HepG2 (cell line): ENCODE measurements at regions not wholly inside any gene's neighbourhood (a gene's known extent, or its start where the extent isn't known, plus 50 kb on each side); places are given as distances from the start of the nearest gene placed in this dataset.

Experiments
- ATAC-seq: fragments of 200-7000 bp; cut with Tn5 transposase; 3 replicates; pipeline ENCODE4 v1.9.1; 2020; ENCODE audit warnings: mild to moderate bottlenecking, moderate library complexity
- BruUV-seq: library from RNA; stranded (reverse); fragments of 400-500 nt; replicated peaks from 2 replicates; lab custom pipeline; 2021; lab: Mats Ljungman, UMichigan
- CTCF ChIA-PET: fragments of 300-600 bp; formaldehyde crosslinking; extraction: SDS; loops from one replicate; lab custom pipeline; 2021; ENCODE audit warnings: low total read pairs, inconsistent platforms, low intra/inter-chr PET ratio; lab: Yijun Ruan, JAX
- POLR2A ChIA-PET: fragments of 350-600 bp; sonication (Branson Sonifier 250); formaldehyde crosslinking; loops from one replicate; lab custom pipeline; 2020; ENCODE audit warnings: antibody characterized with exemption, inconsistent platforms; lab: Yijun Ruan, JAX
- DNase-seq: peaks from one replicate; pipeline ENCODE4 v3.0.0-alpha.2; 2015; ENCODE audit warnings: low spot score
- FAIRE-seq: peaks from 3 replicates; lab custom pipeline; 2011; peaks lifted over from hg19 to GRCh38; lab: Jason Lieb, UNC
- H2AFZ ChIP-seq: one replicate; pipeline ENCODE4 v1.6.1; 2011; ENCODE audit warnings: low read length, inconsistent platforms
- H3K27ac ChIP-seq: fragments of 300-600 bp; 3 replicates; pipeline ENCODE4 v1.8.0; 2011; ENCODE audit warnings: mixed run types, mild to moderate bottlenecking, mixed read lengths, low read length, inconsistent platforms; ENCODE audit not compliant: insufficient read depth; ENCODE audit errors: extremely low read length
- H3K27me3 ChIP-seq, 2 experiments: fragments of 200-600 bp in 1 of 2; 2 replicates in 1 of 2; 3 replicates in 1 of 2; pipeline versions ENCODE4 v1.6.0 to v1.8.0; 2011; ENCODE audit warnings: low read length in 2 of 2, mild to moderate bottlenecking in 2 of 2, moderate library complexity in 2 of 2, inconsistent platforms in 1 of 2; ENCODE audit not compliant: insufficient read depth in 2 of 2, control insufficient read depth in 1 of 2
- H3K36me3 ChIP-seq, 2 experiments: fragments of 200-600 bp in 1 of 2; replicated peaks in 1 of 2; 2 replicates in 1 of 2; 3 replicates in 1 of 2; pipeline versions ENCODE4 v1.5.1 to v1.8.0; 2011; ENCODE audit warnings: low read length in 2 of 2, inconsistent platforms in 1 of 2; ENCODE audit not compliant: insufficient read depth in 2 of 2, control insufficient read depth in 1 of 2
- H3K4me1 ChIP-seq: 2 replicates; pipeline ENCODE4 v1.5.1; 2012; ENCODE audit warnings: low read length, inconsistent platforms; ENCODE audit not compliant: insufficient read depth
- H3K4me2 ChIP-seq: 2 replicates; pipeline ENCODE4 v1.6.0; 2011; ENCODE audit warnings: low read depth, low read length, inconsistent platforms
- H3K4me3 ChIP-seq, 3 experiments: fragments of 200-600 bp in 1 of 3; sonication (generic), shearing (Covaris generic) in 1 of 3; replicated peaks in 1 of 3; 2 replicates each; pipeline ENCODE4 v1.5.1; 2011 to 2016; ENCODE audit warnings: low read length in 3 of 3, inconsistent platforms in 2 of 3, low read depth in 2 of 3, mild to moderate bottlenecking in 2 of 3, control low read depth in 1 of 3, mixed read lengths in 1 of 3; ENCODE audit not compliant: insufficient read depth in 1 of 3
- H3K79me2 ChIP-seq: one replicate; pipeline ENCODE4 v1.6.1; 2011; ENCODE audit warnings: low read length, inconsistent platforms; ENCODE audit not compliant: insufficient read depth
- H3K9ac ChIP-seq: 2 replicates; pipeline ENCODE4 v1.6.0; 2011; ENCODE audit warnings: mild to moderate bottlenecking, low read depth, low read length, inconsistent platforms; ENCODE audit not compliant: insufficient read depth
- H3K9me3 ChIP-seq: 2 replicates; pipeline ENCODE4 v1.5.1; 2012; ENCODE audit warnings: mild to moderate bottlenecking, low read length
- H4K20me1 ChIP-seq: 2 replicates; pipeline ENCODE4 v1.6.0; 2011; ENCODE audit warnings: inconsistent platforms, mild to moderate bottlenecking, low read length, moderate library complexity; ENCODE audit not compliant: insufficient read depth
- CBFB ChIP-seq: sonication (generic); formaldehyde crosslinking; IDR thresholded peaks from 2 replicates; pipeline ENCODE4 v1.4.0; 2020; ENCODE audit warnings: missing genetic modification reagents
- CEBPB ChIP-seq: IDR thresholded peaks from 2 replicates; pipeline ENCODE4 v1.6.1; 2011; ENCODE audit warnings: low read depth, low read length, improper control_type of control experiment, borderline replicate concordance
- MIXL1 ChIP-seq: IDR thresholded peaks from 2 replicates; pipeline ENCODE4 v1.6.1; 2016
- MLLT10 ChIP-seq: sonication (generic); formaldehyde crosslinking; IDR thresholded peaks from 2 replicates; pipeline ENCODE4 v1.4.0; 2020; ENCODE audit warnings: missing genetic modification reagents
- ZNF282 ChIP-seq: fragments of 450-650 bp; IDR thresholded peaks from 2 replicates; pipeline ENCODE4 v1.6.1; 2018; ENCODE audit not compliant: partially characterized antibody
- ZNF761 ChIP-seq: sonication (generic); formaldehyde crosslinking; conservative IDR thresholded peaks from 2 replicates; pipeline ENCODE4 v1.4.0; 2020; ENCODE audit warnings: mild to moderate bottlenecking, missing genetic modification reagents
- WGBS: methylation state at CpG from one replicate; pipeline ENCODE4 v1.1.6; 2017; ENCODE audit warnings: low lambda C conversion rate; 5-methylcytosine and 5-hydroxymethylcytosine counted together
- in situ Hi-C: cut with HindIII; loops from 2 replicates; pipeline ENCODE4 v1.10.0; 2017; ENCODE audit warnings: low pct_unique_long_range_greater_than_20kb; ENCODE audit not compliant: extremely low pct_ligation_motif_present
- intact Hi-C: fragments of 100-400 bp; cut with micrococcal nuclease; formaldehyde crosslinking; loops from one replicate; pipeline ENCODE4 v1.10.0; 2022; ENCODE audit not compliant: unreplicated experiment
- TF ChIP-seq, protein P1 (sequence below): sonication (generic); formaldehyde crosslinking; IDR thresholded peaks from 2 replicates; pipeline ENCODE4 v1.8.1; 2022; ENCODE audit warnings: mild to moderate bottlenecking, missing genetic modification reagents
- TF ChIP-seq, protein P2 (sequence below): sonication (generic); formaldehyde crosslinking; IDR thresholded peaks from 2 replicates; pipeline ENCODE4 v1.4.0; 2020; ENCODE audit warnings: low read depth, mild to moderate bottlenecking, missing genetic modification reagents
- TF ChIP-seq, protein P3 (sequence below): IDR thresholded peaks from 2 replicates; pipeline ENCODE4 v1.6.1; 2016; ENCODE audit warnings: mild to moderate bottlenecking
- TF ChIP-seq, protein P4 (sequence below): sonication (generic); formaldehyde crosslinking; IDR thresholded peaks from 2 replicates; pipeline ENCODE4 v1.5.0; 2020; ENCODE audit warnings: missing genetic modification reagents
- TF ChIP-seq, protein P5 (sequence below): sonication (generic); formaldehyde crosslinking; IDR thresholded peaks from 2 replicates; pipeline ENCODE4 v1.5.0; 2020; ENCODE audit warnings: missing genetic modification reagents, mild to moderate bottlenecking, borderline replicate concordance

DNA sequence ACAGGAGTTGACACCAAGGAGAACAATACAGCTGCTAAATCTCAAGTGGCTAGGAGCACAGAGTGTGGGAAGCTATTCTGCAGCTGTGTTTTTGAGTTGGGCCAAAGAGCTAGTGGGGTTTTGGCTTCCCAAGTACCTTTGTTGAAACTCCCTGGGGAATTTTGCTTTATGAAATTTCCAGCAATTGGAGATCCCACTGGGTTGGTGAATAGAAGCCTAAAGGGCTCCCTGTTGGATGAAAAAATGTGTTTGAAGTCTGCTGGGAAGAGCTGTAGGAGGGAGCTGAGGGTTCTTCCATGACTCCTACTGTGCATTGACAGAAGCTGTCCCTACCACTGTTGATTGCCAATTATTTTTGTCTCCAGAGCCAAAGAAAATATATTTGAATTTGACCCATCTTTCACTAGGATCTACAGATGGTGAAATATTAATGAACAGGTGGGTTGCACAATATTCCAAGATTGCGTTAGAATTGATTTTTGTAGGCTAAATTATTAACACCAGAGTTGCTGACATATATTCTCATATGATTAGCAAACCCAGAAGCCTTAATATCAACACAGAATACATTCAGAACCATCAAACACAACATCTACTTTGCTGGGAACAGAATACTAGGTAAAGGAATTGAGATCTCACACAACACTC, 95.4 kb upstream of the CYP1B1 start:
- in situ Hi-C loops (no loop called here), intact Hi-C loops (no loop called here)
- WGBS, result 5% methylated on average over 1 of the region's 1 CpG
- no peaks in the 10 kb centered on the region for H3K36me3 ChIP-seq
- no peaks in the 10 kb centered on the region for H3K4me1 ChIP-seq
- no peak for DNase-seq
- H3K27ac ChIP-seq, result no peak overlapping the region
- no peaks in the 10 kb centered on the region for H4K20me1 ChIP-seq
- ChIA-PET CTCF (no interaction called here), POLR2A (no interaction called here)
- no peaks in the 10 kb centered on the region for H3K79me2 ChIP-seq
- H3K9ac ChIP-seq, result no peak overlapping the region
- H2AFZ ChIP-seq, result no peak overlapping the region
- no TSS peak for BruUV-seq
- no peak overlapping the region for H3K4me2 ChIP-seq
- no peak for ATAC-seq
- no peaks in the 10 kb centered on the region for H3K9me3 ChIP-seq
- no peak for FAIRE-seq
- H3K4me3 ChIP-seq, result no peak overlapping the region
- TF ChIP-seq MIXL1 (CRISPR knock-in tag), result no peak
- TF ChIP-seq CEBPB, result peak; percentile 46; the same call in 1 of the 2 replicates
- no peaks in the 10 kb centered on the region for H3K27me3 ChIP-seq

DNA sequence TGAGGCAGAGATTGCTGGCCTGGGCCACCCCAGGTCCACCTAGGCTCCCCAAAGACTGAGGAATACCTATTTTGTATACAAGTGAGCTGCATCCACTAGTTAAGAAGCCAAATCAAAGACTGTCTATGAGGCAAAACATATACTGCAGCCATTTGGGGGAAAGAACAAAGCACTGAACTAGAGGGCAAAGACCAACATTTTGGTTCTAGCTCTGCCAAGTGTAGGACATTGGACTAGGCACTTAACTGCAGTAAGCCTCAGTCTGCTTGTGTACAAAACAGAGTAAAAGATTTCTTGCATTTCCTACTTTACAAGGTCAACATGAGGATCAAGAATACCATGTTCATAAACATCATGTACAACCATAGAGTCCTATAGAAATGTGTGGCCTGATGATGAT, 94.8 kb upstream of the CYP1B1 start:
- Histone ChIP-seq H3K36me3 (no peaks in the 10 kb centered on the region), H3K4me2 (no peak overlapping the region)
- TF ChIP-seq, protein P1, sequence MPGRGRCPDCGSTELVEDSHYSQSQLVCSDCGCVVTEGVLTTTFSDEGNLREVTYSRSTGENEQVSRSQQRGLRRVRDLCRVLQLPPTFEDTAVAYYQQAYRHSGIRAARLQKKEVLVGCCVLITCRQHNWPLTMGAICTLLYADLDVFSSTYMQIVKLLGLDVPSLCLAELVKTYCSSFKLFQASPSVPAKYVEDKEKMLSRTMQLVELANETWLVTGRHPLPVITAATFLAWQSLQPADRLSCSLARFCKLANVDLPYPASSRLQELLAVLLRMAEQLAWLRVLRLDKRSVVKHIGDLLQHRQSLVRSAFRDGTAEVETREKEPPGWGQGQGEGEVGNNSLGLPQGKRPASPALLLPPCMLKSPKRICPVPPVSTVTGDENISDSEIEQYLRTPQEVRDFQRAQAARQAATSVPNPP, result no peak
- TF ChIP-seq MLLT10 (no peak), ZNF761 (no peak), CBFB (CRISPR knock-in tag) (no peak), ZNF282 (no peak)
- TF ChIP-seq, protein P2, sequence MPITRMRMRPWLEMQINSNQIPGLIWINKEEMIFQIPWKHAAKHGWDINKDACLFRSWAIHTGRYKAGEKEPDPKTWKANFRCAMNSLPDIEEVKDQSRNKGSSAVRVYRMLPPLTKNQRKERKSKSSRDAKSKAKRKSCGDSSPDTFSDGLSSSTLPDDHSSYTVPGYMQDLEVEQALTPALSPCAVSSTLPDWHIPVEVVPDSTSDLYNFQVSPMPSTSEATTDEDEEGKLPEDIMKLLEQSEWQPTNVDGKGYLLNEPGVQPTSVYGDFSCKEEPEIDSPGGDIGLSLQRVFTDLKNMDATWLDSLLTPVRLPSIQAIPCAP (CRISPR knock-in tag), result no peak
- TF ChIP-seq, protein P3, sequence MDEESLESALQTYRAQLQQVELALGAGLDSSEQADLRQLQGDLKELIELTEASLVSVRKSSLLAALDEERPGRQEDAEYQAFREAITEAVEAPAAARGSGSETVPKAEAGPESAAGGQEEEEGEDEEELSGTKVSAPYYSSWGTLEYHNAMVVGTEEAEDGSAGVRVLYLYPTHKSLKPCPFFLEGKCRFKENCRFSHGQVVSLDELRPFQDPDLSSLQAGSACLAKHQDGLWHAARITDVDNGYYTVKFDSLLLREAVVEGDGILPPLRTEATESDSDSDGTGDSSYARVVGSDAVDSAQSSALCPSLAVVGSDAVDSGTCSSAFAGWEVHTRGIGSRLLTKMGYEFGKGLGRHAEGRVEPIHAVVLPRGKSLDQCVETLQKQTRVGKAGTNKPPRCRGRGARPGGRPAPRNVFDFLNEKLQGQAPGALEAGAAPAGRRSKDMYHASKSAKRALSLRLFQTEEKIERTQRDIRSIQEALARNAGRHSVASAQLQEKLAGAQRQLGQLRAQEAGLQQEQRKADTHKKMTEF (CRISPR knock-in tag), result no peak
- TF ChIP-seq, protein P4, sequence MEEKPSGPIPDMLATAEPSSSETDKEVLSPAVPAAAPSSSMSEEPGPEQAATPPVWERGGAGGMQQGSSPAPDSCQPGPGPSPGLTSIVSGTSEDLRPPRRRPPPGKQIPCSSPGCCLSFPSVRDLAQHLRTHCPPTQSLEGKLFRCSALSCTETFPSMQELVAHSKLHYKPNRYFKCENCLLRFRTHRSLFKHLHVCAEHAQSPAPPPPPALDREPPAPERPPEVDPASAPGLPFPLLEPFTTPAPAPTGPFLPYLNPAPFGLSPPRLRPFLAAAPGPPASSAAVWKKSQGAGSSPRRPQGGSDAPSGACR (CRISPR knock-in tag), result no peak
- TF ChIP-seq, protein P5, sequence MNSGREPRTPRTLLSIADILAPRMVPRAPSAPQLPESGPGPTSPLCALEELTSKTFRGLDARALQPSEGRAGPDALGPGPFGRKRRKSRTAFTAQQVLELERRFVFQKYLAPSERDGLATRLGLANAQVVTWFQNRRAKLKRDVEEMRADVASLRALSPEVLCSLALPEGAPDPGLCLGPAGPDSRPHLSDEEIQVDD, result no peak
- TF ChIP-seq, all 625 proteins: peak for 0
- no TSS peak for BruUV-seq
- Histone ChIP-seq H3K27me3 (no peaks in the 10 kb centered on the region), H3K79me2 (no peaks in the 10 kb centered on the region), H3K27ac (no peak overlapping the region), H3K9me3 (no peaks in the 10 kb centered on the region), H3K9ac (no peak overlapping the region), H4K20me1 (no peaks in the 10 kb centered on the region), H3K4me3 (no peak overlapping the region), H3K4me1 (no peaks in the 10 kb centered on the region), H2AFZ (no peak overlapping the region)
- ChIA-PET POLR2A (no interaction called here), CTCF (no interaction called here)
- no peak for ATAC-seq
- in situ Hi-C loops (no loop called here), intact Hi-C loops (no loop called here)
- no peak for DNase-seq
- no peak for FAIRE-seq
